Renal cortical epithelial cell (primary cell): ENCODE measurements at regions not wholly inside any gene's neighbourhood (a gene's known extent, or its start where the extent isn't known, plus 50 kb on each side); places are given as distances from the start of the nearest gene placed in this dataset.
"Not testable (repeated sequence)": the region's sequence is repeated elsewhere in the genome, so short reads cannot be mapped to it uniquely, and the experiment has no call there.

Source experiments
- DNase-seq: peaks from one replicate; pipeline ENCODE4 v3.0.0-alpha.2; 2011; ENCODE audit warnings: low read depth

DNA sequence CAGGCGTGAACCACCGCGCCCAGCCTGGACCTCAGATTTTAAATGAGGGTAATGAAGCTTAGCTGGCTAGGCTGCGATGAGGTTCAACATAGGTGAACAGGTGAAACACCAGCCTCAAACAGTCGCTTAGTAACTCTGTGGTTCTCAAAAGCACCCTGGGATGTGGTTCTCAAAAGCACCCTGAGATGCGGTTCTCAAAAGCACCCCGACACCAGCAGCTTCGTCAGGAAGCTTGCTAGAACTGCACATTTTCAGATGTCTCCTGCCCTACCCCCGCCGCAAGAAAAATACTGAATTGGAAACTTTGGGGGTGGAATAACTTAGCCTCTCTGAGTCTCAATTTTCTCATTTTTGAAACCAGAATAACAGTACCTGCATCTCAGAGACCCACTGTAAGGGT is 86.7 kb upstream of the XYLT1 start:
- DNase-seq = no peak

GRCh38 chr16:17556276-17557052 is 85.7 kb upstream of the XYLT1 start:
- DNase-seq = no peak

- DNase-seq = no peak
These were observed 84.4 kb upstream of the XYLT1 start for GRCh38 chr16:17555176-17555575.

- DNase-seq = no peak
These were observed 81.6 kb upstream of the XYLT1 start for GRCh38 chr16:17552351-17552750.

DNA sequence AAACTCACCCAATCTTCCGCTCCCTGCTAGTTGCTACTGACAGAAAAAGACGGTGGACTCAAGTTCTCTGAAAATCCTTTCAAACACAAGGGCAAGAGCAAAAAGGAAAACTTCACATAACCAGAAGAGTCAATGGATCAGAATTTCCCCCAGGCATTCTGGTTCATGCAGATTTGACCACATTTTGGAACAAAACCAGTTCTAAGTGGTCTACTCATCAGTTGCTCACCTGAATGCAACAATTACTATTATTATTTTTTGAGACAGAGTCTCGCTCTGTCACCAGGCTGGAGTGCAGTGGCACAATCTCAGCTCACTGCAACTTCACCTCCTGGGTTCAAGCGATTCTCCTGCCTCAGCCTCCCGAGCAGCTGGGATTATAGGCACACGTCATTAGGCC is 80.9 kb upstream of the XYLT1 start:
- not testable (repeated sequence) for DNase-seq

GRCh38 chr16:17548825-17549224 is 78.1 kb upstream of the XYLT1 start:
- no peak for DNase-seq

- no peak for DNase-seq
These were observed 74.0 kb upstream of the XYLT1 start for GRCh38 chr16:17544785-17545184.

- no peak for DNase-seq
These were observed 73.5 kb upstream of the XYLT1 start for GRCh38 chr16:17544304-17544703.

DNA sequence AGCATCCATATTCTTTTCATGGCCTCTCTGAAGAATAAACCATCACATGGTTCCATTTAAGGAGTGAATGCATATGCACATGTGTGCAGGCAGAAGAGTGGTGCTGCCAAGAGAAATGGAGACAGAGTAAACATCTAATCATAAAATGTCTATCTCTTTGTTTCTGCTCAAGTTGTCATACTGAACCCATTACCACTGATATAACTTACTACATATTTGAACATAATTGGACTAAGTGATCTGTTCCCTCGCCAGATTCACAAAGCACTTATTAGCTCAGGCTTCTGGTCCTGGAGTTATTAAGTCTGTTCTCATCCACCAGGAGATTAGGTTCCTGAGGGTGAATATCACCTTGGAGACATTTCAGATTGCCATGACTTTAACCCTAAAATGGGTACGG is 72.3 kb upstream of the XYLT1 start:
- DNase-seq = no peak

DNA sequence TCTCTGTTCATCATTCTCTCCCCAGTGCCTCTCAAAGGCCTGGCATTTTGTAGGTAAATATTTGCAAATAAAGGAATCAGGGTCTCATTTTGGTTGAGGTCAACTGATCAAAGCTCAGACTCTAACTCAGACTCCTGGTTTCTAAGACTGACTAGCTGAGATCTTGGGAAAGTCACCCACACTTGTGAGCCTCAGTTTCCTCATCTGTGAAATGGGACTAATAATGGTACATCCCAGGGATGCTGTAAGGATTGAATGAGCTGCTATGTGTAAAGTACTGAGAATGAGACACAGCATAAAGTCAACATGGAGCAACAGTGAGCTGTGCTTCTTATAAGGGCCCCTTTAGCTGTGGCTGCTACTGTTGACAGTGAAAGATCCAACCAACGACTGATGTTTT is 70.6 kb upstream of the XYLT1 start:
- no peak for DNase-seq

DNA sequence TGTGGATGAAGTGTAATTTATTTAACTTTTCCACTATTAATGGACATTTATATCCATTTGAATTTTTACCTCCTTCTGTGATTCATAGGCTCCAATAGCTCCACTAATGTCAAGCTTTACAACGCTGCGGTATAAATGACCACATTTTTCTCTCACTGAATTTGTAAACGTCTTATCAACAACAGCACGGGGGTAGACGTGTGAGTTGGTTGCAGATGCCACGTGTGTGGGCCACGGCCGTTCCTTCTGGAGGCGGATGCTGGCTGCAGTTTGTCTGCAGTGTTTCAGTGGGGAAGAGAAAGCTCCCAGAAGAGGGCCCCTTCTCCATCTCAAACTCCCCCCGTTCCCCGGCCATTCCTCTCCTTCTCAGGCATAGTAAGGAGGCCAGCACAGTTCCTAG is 68.2 kb upstream of the XYLT1 start:
- DNase-seq = no peak

GRCh38 chr16:17532338-17532995 is 61.7 kb upstream of the XYLT1 start:
- no peak for DNase-seq

DNA sequence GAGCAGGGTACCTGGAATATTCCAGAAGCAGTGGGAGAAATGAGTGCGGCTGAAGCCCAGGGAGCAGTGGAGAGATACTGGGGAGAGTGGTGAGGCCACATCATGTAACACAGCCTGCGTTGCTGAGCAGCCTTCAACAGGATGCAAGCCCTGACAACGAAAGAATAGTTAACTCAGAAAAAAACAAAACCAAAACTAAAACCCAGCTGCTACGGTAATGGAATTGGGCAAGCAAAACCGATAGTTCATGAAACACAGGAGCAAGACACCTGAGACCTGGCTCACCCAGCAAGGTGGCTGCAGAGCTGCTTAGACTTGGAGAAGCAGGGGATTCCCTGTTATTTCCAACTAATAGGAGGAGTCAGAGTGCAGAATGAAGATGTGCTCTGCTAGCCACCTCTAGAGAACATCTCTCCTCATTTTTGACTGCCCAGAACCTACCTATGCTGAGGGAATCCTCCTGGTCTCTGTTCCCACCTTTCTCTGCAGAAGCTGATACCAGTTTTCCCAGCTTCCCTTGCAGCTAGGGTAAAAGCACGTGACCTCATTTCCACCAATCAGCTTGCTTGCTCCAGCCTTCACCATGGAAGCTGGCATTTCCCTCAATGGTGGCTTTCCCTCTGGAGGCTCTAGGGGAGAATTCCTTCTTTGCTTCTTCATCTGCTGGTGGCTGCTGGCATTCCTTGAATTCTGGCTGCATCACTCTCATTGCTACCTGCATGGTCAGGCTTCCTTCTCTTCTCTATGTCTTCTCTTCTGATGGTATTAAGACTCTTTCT is 59.4 kb upstream of the XYLT1 start:
- DNase-seq = no peak

GRCh38 chr16:17526956-17527937 is 56.5 kb upstream of the XYLT1 start:
- no peak for DNase-seq

GRCh38 chr16:17524656-17525055 is 53.9 kb upstream of the XYLT1 start:
- DNase-seq = no peak

DNA sequence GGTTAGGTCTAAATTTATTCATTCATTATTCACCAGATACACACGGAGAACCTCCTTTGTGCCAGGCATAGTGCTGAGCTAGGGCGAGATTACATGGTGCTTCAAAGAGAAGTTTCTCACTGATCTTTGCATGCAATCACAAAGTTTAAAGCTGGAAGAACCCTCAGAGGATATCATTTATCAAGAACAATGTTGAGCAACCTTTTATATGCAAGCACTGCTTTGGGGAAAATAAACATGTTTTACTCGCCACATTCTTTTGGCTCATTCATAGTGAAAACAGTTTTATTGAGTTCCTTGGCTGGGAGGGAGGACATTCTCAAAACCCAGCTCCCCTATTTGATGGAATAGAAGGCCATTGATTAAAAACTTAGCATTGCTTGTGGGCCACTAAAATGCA is 49.8 kb upstream of the XYLT1 start:
- no peak for DNase-seq
